Activated CD4-positive, CD25-positive, alpha-beta regulatory T cell treated with anti-CD3 and anti-CD28 coated beads, Interleukin-2, amount 50 U/mL, for 24 hours (primary cell): ENCODE measurements at regions not wholly inside any gene's neighbourhood (a gene's known extent, or its start where the extent isn't known, plus 50 kb on each side); places are given as distances from the start of the nearest gene placed in this dataset.
"Not testable (repeated sequence)": the region's sequence is repeated elsewhere in the genome, so short reads cannot be mapped to it uniquely, and the experiment has no call there.

Experiments
- ATAC-seq, 2 donors: fragments of 150-1000 bp; cut with Tn5 transposase; one replicate each; pipeline ENCODE4 v1.10.0; 2021; ENCODE audit warnings: mild to moderate bottlenecking in 1 of 2, moderate library complexity in 1 of 2

- no peak for ATAC-seq
Observed at GRCh38 chr9:71504636-71505035, 263.7 kb downstream of the CEMIP2 start.

GRCh38 chr9:71498691-71499090 lies 269.6 kb downstream of the CEMIP2 start:
- no peak for ATAC-seq

- no peak for ATAC-seq
Observed at GRCh38 chr9:71490810-71491209, 277.5 kb downstream of the CEMIP2 start.

- ATAC-seq = no peak
Observed at GRCh38 chr9:71487061-71487460, 281.3 kb downstream of the CEMIP2 start.

- ATAC-seq = no peak
Observed at GRCh38 chr9:71485326-71485725, 283.0 kb downstream of the CEMIP2 start.

GRCh38 chr9:71483436-71483835 lies 284.9 kb downstream of the CEMIP2 start:
- ATAC-seq = no peak

GRCh38 chr9:71479621-71480020 lies 288.7 kb downstream of the CEMIP2 start:
- ATAC-seq = no peak

- no peak for ATAC-seq
Observed at GRCh38 chr9:71472400-71472799, 295.9 kb downstream of the CEMIP2 start.

- no peak for ATAC-seq
Observed at GRCh38 chr9:71465392-71465791, 302.9 kb downstream of the CEMIP2 start.

GRCh38 chr9:71459082-71459481 lies 309.2 kb downstream of the CEMIP2 start:
- ATAC-seq = no peak

GRCh38 chr9:71446473-71447411 lies 321.6 kb downstream of the CEMIP2 start:
- peak; percentile 55 to 58 for ATAC-seq

GRCh38 chr9:71446106-71446472 lies 322.2 kb downstream of the CEMIP2 start:
- no peak for ATAC-seq

GRCh38 chr9:71442937-71443336 lies 321.5 kb upstream of the TRPM3 start:
- ATAC-seq = no peak

- no peak for ATAC-seq
Observed at GRCh38 chr9:71441266-71441665, 319.8 kb upstream of the TRPM3 start.

- ATAC-seq = no peak
Observed at GRCh38 chr9:71431931-71432330, 310.5 kb upstream of the TRPM3 start.

- not testable (repeated sequence) for ATAC-seq
Observed at GRCh38 chr9:71407341-71407740, 285.9 kb upstream of the TRPM3 start.

- no peak for ATAC-seq
Observed at GRCh38 chr9:71403106-71403505, 281.7 kb upstream of the TRPM3 start.

- ATAC-seq = no peak
Observed at GRCh38 chr9:71393005-71393404, 271.6 kb upstream of the TRPM3 start.

GRCh38 chr9:71384343-71384742 lies 262.9 kb upstream of the TRPM3 start:
- ATAC-seq = no peak

- ATAC-seq = no peak
Observed at GRCh38 chr9:71383308-71383940, 262.0 kb upstream of the TRPM3 start.

GRCh38 chr9:71368157-71368556 lies 246.7 kb upstream of the TRPM3 start:
- no peak for ATAC-seq

- ATAC-seq = no peak
Observed at GRCh38 chr9:71364186-71364955, 242.9 kb upstream of the TRPM3 start.

GRCh38 chr9:71363286-71363961 lies 242.0 kb upstream of the TRPM3 start:
- ATAC-seq = no peak
